K562 (cell line): ENCODE measurements at regions not wholly inside any gene's neighbourhood (a gene's known extent, or its start where the extent isn't known, plus 50 kb on each side); places are given as distances from the start of the nearest gene placed in this dataset.

ENCODE experiments used
- ATAC-seq: fragments of 200-7000 bp; cut with Tn5 transposase; 3 replicates; pipeline ENCODE4 v1.9.1; 2020; ENCODE audit warnings: moderate library complexity
- BruUV-seq: library from RNA; stranded (reverse); fragments of 400-500 nt; replicated peaks from 2 replicates; lab custom pipeline; 2021; lab: Mats Ljungman, UMichigan
- CTCF ChIA-PET: fragments of 300-600 bp; formaldehyde crosslinking; extraction: SDS; loops from one replicate; lab custom pipeline; 2021; ENCODE audit warnings: low intra/inter-chr PET ratio; lab: Yijun Ruan, JAX
- POLR2A ChIA-PET: fragments of 300-600, 350-650 bp; sonication (Branson Sonifier 250); formaldehyde crosslinking; extraction: SDS; loops from one replicate; lab custom pipeline; 2021; ENCODE audit warnings: antibody characterized with exemption, inconsistent platforms; lab: Yijun Ruan, JAX
- DNase-seq, 4 experiments: peaks; one replicate each; pipeline versions ENCODE4 v3.0.0 to v3.0.0-alpha.2; 2011 to 2018; ENCODE audit warnings: low spot score in 3 of 4, mixed read lengths in 3 of 4; ENCODE audit errors: extremely low read depth in 1 of 4
- FAIRE-seq: peaks from 2 replicates; lab custom pipeline; 2011; peaks lifted over from hg19 to GRCh38; lab: Jason Lieb, UNC
- H2AFZ ChIP-seq: 2 replicates; pipeline ENCODE4 v1.6.0; 2011; ENCODE audit warnings: low read depth, low read length, control low read depth, inconsistent platforms
- H3K27ac ChIP-seq: fragments of 200-600 bp; 3 replicates; pipeline ENCODE4 v1.8.0; 2011; ENCODE audit warnings: low read depth, mild to moderate bottlenecking, control low read depth, inconsistent platforms, low read length, moderate library complexity, mixed read lengths; ENCODE audit errors: extremely low read depth
- H3K27me3 ChIP-seq, 2 experiments: fragments of 300-600 bp in 1 of 2; 2 replicates in 1 of 2; 3 replicates in 1 of 2; pipeline versions ENCODE4 v1.6.0 to v1.8.0; 2011; ENCODE audit warnings: inconsistent platforms in 2 of 2, low read length in 2 of 2, mild to moderate bottlenecking in 1 of 2, mixed read lengths in 1 of 2, moderate library complexity in 1 of 2; ENCODE audit not compliant: control insufficient read depth in 2 of 2, insufficient read depth in 2 of 2
- H3K36me3 ChIP-seq: fragments of 300-600 bp; 3 replicates; pipeline ENCODE4 v1.8.0; 2011; ENCODE audit warnings: mild to moderate bottlenecking, low read length, inconsistent platforms; ENCODE audit not compliant: control insufficient read depth, insufficient read depth
- H3K4me1 ChIP-seq, 2 experiments: fragments of 200-600 bp in 1 of 2; replicated peaks in 1 of 2; 2 replicates in 1 of 2; 3 replicates in 1 of 2; pipeline versions ENCODE4 v1.5.1 to v1.8.0; 2011; ENCODE audit warnings: inconsistent platforms in 2 of 2, low read length in 2 of 2, mild to moderate bottlenecking in 1 of 2, mixed read lengths in 1 of 2, moderate library complexity in 1 of 2; ENCODE audit not compliant: control insufficient read depth in 2 of 2, insufficient read depth in 2 of 2
- H3K4me2 ChIP-seq: 2 replicates; pipeline ENCODE4 v1.6.1; 2011; ENCODE audit warnings: low read length, control low read depth, inconsistent platforms, mixed read lengths; ENCODE audit not compliant: insufficient read depth
- H3K4me3 ChIP-seq: fragments of 200-600 bp; sonication (generic), shearing (Covaris generic); 2 replicates; pipeline ENCODE4 v1.5.1; 2016; ENCODE audit warnings: control low read depth, inconsistent platforms
- H3K79me2 ChIP-seq: fragments of 200-600 bp; 3 replicates; pipeline ENCODE4 v1.8.0; 2011; ENCODE audit warnings: low read length, inconsistent platforms; ENCODE audit not compliant: control insufficient read depth, insufficient read depth
- H3K9ac ChIP-seq, 2 experiments: 2 replicates each; pipeline versions ENCODE4 v1.6.0 to v1.6.1; 2011; ENCODE audit warnings: low read depth in 2 of 2, low read length in 2 of 2, control low read depth in 1 of 2, inconsistent platforms in 1 of 2, mild to moderate bottlenecking in 1 of 2, mixed read lengths in 1 of 2; ENCODE audit not compliant: insufficient read depth in 1 of 2
- H3K9me1 ChIP-seq: one replicate; pipeline ENCODE4 v1.6.0; 2011; ENCODE audit warnings: inconsistent platforms, mild to moderate bottlenecking, low read length, moderate library complexity; ENCODE audit not compliant: control insufficient read depth, insufficient read depth
- H3K9me3 ChIP-seq: replicated peaks from 2 replicates; pipeline ENCODE4 v1.5.1; 2011; ENCODE audit warnings: low read depth, low read length, inconsistent platforms; ENCODE audit not compliant: control insufficient read depth, insufficient read depth
- H4K20me1 ChIP-seq: replicated peaks from 2 replicates; pipeline ENCODE4 v1.6.1; 2011; ENCODE audit warnings: low read length, inconsistent platforms, mixed read lengths; ENCODE audit not compliant: control insufficient read depth, insufficient read depth
- CTCF ChIP-seq, 3 experiments: IDR thresholded peaks in 2 of 3; conservative IDR thresholded peaks in 1 of 3; 2 replicates each; pipeline ENCODE4 v1.5.1; 2011 to 2012; ENCODE audit warnings: low read length in 3 of 3, mild to moderate bottlenecking in 3 of 3, control low read depth in 2 of 3, improper control_type of control experiment in 1 of 3, inconsistent platforms in 1 of 3, low read depth in 1 of 3, mixed read lengths in 1 of 3, moderate library complexity in 1 of 3; ENCODE audit not compliant: insufficient read depth in 2 of 3
- GTF2F1 ChIP-seq: IDR thresholded peaks from 2 replicates; pipeline ENCODE4 v1.6.1; 2011; ENCODE audit warnings: low read depth, low read length, improper control_type of control experiment
- HEY1 ChIP-seq: fragments of 250-450 bp; sonication (Bioruptor Pico); IDR thresholded peaks from 2 replicates; pipeline ENCODE4 v1.5.0; 2020; ENCODE audit warnings: mild to moderate bottlenecking, moderate library complexity, borderline replicate concordance
- PKNOX1 ChIP-seq: fragments of 450-650 bp; IDR thresholded peaks from 2 replicates; pipeline ENCODE4 v1.6.1; 2016
- RREB1 ChIP-seq: fragments of 250-450 bp; sonication (Bioruptor Pico); IDR thresholded peaks from 2 replicates; pipeline ENCODE4 v1.4.0; 2020
- SNRNP70 ChIP-seq: fragments of 200-400 bp; formaldehyde crosslinking; optimal IDR thresholded peaks from 2 replicates; pipeline ENCODE3; 2017; ENCODE audit warnings: low read depth, low read length
- TCF15 ChIP-seq: fragments of 250-450 bp; sonication (Bioruptor Pico); IDR thresholded peaks from 2 replicates; pipeline ENCODE4 v1.8.0; 2022; ENCODE audit warnings: moderate library complexity, mild to moderate bottlenecking, inconsistent platforms
- USF2 ChIP-seq: sonication (generic); formaldehyde crosslinking; IDR thresholded peaks from 2 replicates; pipeline ENCODE4 v1.5.0; 2020; ENCODE audit warnings: missing genetic modification reagents
- ZBTB1 ChIP-seq: sonication (generic); formaldehyde crosslinking; IDR thresholded peaks from 2 replicates; pipeline ENCODE4 v1.8.1; 2023; ENCODE audit warnings: missing genetic modification reagents, low read depth, mild to moderate bottlenecking, borderline replicate concordance
- ZBTB34 ChIP-seq: fragments of 250-450 bp; sonication (Bioruptor Pico); IDR thresholded peaks from 2 replicates; pipeline ENCODE4 v1.8.0; 2021; ENCODE audit warnings: mild to moderate bottlenecking, moderate library complexity
- ZFP1 ChIP-seq: fragments of 450-650 bp; formaldehyde crosslinking; IDR thresholded peaks from 2 replicates; pipeline ENCODE4 v1.4.0; 2020; ENCODE audit warnings: mild to moderate bottlenecking, mixed read lengths
- in situ Hi-C: fragments of 300-500 bp; cut with MboI; formaldehyde crosslinking; loops from 4 replicates; pipeline ENCODE4 v1.15.0; 2018; ENCODE audit warnings: inconsistent platforms, mixed read lengths
- intact Hi-C: fragments of 100-400 bp; cut with micrococcal nuclease; formaldehyde crosslinking; loops from 2 replicates; pipeline ENCODE4 v1.14.2; 2022

- in situ Hi-C loops (no loop called here), intact Hi-C loops (no loop called here)
- Histone ChIP-seq H3K4me3 (no peak overlapping the region), H3K9ac (no peak overlapping the region), H3K27ac (no peak overlapping the region), H3K4me2 (no peak overlapping the region), H2AFZ (no peak overlapping the region), H3K79me2 (no peaks in the 10 kb centered on the region), H4K20me1 (no peaks in the 10 kb centered on the region), H3K9me3 (no peaks in the 10 kb centered on the region), H3K27me3 (no peaks in the 10 kb centered on the region), H3K36me3 (no peaks in the 10 kb centered on the region), H3K4me1 (no peaks in the 10 kb centered on the region), H3K9me1 (no peaks in the 10 kb centered on the region)
- ATAC-seq (no peak), DNase-seq (no peak), FAIRE-seq (no peak)
- BruUV-seq: no TSS peak
- ChIA-PET CTCF (no interaction called here), POLR2A (no interaction called here)
- TF ChIP-seq TCF15 (CRISPR knock-in tag): no peak
- TF ChIP-seq USF2 (CRISPR knock-in tag): no peak
- TF ChIP-seq HEY1: no peak
- no peak for TF ChIP-seq ZBTB34 (CRISPR knock-in tag)
- 0 out of 6 replicates have a peak, but pooled peaks of 1 of the 3 experiments have one; percentile 3 for TF ChIP-seq CTCF (IDR thresholded peaks at IDR 0.05 in 2 of 3, conservative IDR thresholded peaks at IDR 0.05 in 1 of 3; ENCODE audit: insufficient read depth in 2 of 3, low read depth in 1 of 3, low read length in 3 of 3)
- no peak for TF ChIP-seq PKNOX1
- TF ChIP-seq RREB1: no peak
- TF ChIP-seq SNRNP70: no peak
- no peak for TF ChIP-seq ZFP1 (CRISPR knock-in tag)
- no peak for TF ChIP-seq GTF2F1
- no peak for TF ChIP-seq ZBTB1
Observed at GRCh38 chr12:43282106-43282505, 269.9 kb downstream of the ADAMTS20 start.
